Fibroblast of skin of right quadriceps (primary cell): ENCODE measurements at regions not wholly inside any gene's neighbourhood (a gene's known extent, or its start where the extent isn't known, plus 50 kb on each side); places are given as distances from the start of the nearest gene placed in this dataset.
"Not testable (repeated sequence)": the region's sequence is repeated elsewhere in the genome, so short reads cannot be mapped to it uniquely, and the experiment has no call there.

Source experiments
- DNase-seq: peaks from one replicate; pipeline ENCODE4 v3.0.0-alpha.2; 2013

GRCh38 chr6:103504501-103505154, 1355.1 kb downstream of the HACE1 start:
- DNase-seq, result no peak

- DNase-seq, result not testable (repeated sequence)
These were observed 1363.1 kb downstream of the HACE1 start for GRCh38 chr6:103496588-103496987.

- no peak for DNase-seq
These were observed 1403.1 kb downstream of the HACE1 start for GRCh38 chr6:103456652-103457051.

- DNase-seq, result no peak
These were observed 1404.4 kb downstream of the HACE1 start for GRCh38 chr6:103455275-103455674.

- no peak for DNase-seq
These were observed 1450.2 kb downstream of the HACE1 start for GRCh38 chr6:103409475-103409874.

- no peak for DNase-seq
These were observed 1454.4 kb downstream of the HACE1 start for GRCh38 chr6:103405321-103405720.

- DNase-seq, result no peak
These were observed 1454.9 kb downstream of the HACE1 start for GRCh38 chr6:103404799-103405198.

- no peak for DNase-seq
These were observed 1463.0 kb downstream of the HACE1 start for GRCh38 chr6:103396768-103397167.

- no peak for DNase-seq
These were observed 1480.4 kb downstream of the HACE1 start for GRCh38 chr6:103379272-103379671.

- DNase-seq, result no peak
These were observed 1492.5 kb downstream of the HACE1 start for GRCh38 chr6:103367212-103367611.

GRCh38 chr6:103356531-103356930, 1503.2 kb downstream of the HACE1 start:
- DNase-seq, result no peak

- no peak for DNase-seq
These were observed 1515.1 kb downstream of the HACE1 start for GRCh38 chr6:103344554-103345163.

- DNase-seq, result no peak
These were observed 1524.3 kb downstream of the HACE1 start for GRCh38 chr6:103335412-103335811.

- DNase-seq, result no peak
These were observed 1532.7 kb downstream of the HACE1 start for GRCh38 chr6:103326760-103327757.

- no peak for DNase-seq
These were observed 1546.3 kb downstream of the HACE1 start for GRCh38 chr6:103313432-103313831.

GRCh38 chr6:103294376-103294775, 1565.3 kb downstream of the HACE1 start:
- DNase-seq, result not testable (repeated sequence)

- no peak for DNase-seq
These were observed 1574.9 kb downstream of the HACE1 start for GRCh38 chr6:103284835-103285234.

- DNase-seq, result no peak
These were observed 1579.3 kb downstream of the HACE1 start for GRCh38 chr6:103280417-103280816.

GRCh38 chr6:103277936-103278335, 1581.8 kb downstream of the HACE1 start:
- DNase-seq, result no peak

- DNase-seq, result no peak
These were observed 1586.7 kb downstream of the HACE1 start for GRCh38 chr6:103273048-103273447.

- no peak for DNase-seq
These were observed 1590.1 kb downstream of the HACE1 start for GRCh38 chr6:103269581-103269980.

- no peak for DNase-seq
These were observed 1591.4 kb downstream of the HACE1 start for GRCh38 chr6:103268335-103268734.

GRCh38 chr6:103264020-103264419, 1595.7 kb downstream of the HACE1 start:
- DNase-seq, result no peak

GRCh38 chr6:103255132-103255531, 1604.6 kb downstream of the HACE1 start:
- no peak for DNase-seq
